ENCODE measurements at regions not wholly inside any gene's neighbourhood (a gene's known extent, or its start where the extent isn't known, plus 50 kb on each side); places are given as distances from the start of the nearest gene placed in this dataset.

GRCh38 chr5:91443761-91444467 is 60.8 kb upstream of the ARRDC3 start:
- H3K27ac Mint-ChIP-seq = no peak overlapping the region
- no peaks in the 10 kb centered on the region for H3K36me3 Mint-ChIP-seq
- ATAC-seq = no peak

GRCh38 chr5:91443023-91443422 is 59.9 kb upstream of the ARRDC3 start:
- H3K27ac Mint-ChIP-seq = no peak overlapping the region
- H3K9me3 Mint-ChIP-seq = no peaks in the 10 kb centered on the region
- H3K36me3 Mint-ChIP-seq = no peaks in the 10 kb centered on the region
- no peak overlapping the region for H3K4me3 Mint-ChIP-seq
- H3K4me1 Mint-ChIP-seq = no peaks in the 10 kb centered on the region
- no peaks in the 10 kb centered on the region for H3K27me3 Mint-ChIP-seq
- no peak for ATAC-seq

More at GRCh38 chr5:91443761-91444467, 60.8 kb upstream of the ARRDC3 start:
- Mint-ChIP-seq H3K27me3 (no peaks in the 10 kb centered on the region), H3K4me1 (no peaks in the 10 kb centered on the region), H3K4me3 (no peak overlapping the region), H3K9me3 (no peaks in the 10 kb centered on the region)

GRCh38 chr5:91441082-91441481 is 58.0 kb upstream of the ARRDC3 start:
- H3K27ac Mint-ChIP-seq = no peak overlapping the region
- no peak overlapping the region for H3K4me3 Mint-ChIP-seq
- no peaks in the 10 kb centered on the region for H3K27me3 Mint-ChIP-seq
- H3K4me1 Mint-ChIP-seq = no peaks in the 10 kb centered on the region
- no peak for ATAC-seq
- no peaks in the 10 kb centered on the region for H3K9me3 Mint-ChIP-seq
- no peaks in the 10 kb centered on the region for H3K36me3 Mint-ChIP-seq

GRCh38 chr5:91438871-91439270 is 55.8 kb upstream of the ARRDC3 start:
- H3K36me3 Mint-ChIP-seq = no peaks in the 10 kb centered on the region
- H3K4me1 Mint-ChIP-seq = no peaks in the 10 kb centered on the region
- H3K27ac Mint-ChIP-seq = no peak overlapping the region
- ATAC-seq = no peak
- no peaks in the 10 kb centered on the region for H3K27me3 Mint-ChIP-seq
- no peaks in the 10 kb centered on the region for H3K9me3 Mint-ChIP-seq
- no peak overlapping the region for H3K4me3 Mint-ChIP-seq

- H3K9me3 Mint-ChIP-seq = no peaks in the 10 kb centered on the region
- H3K4me1 Mint-ChIP-seq = no peaks in the 10 kb centered on the region
- H3K36me3 Mint-ChIP-seq = no peaks in the 10 kb centered on the region
- H3K4me3 Mint-ChIP-seq = no peak overlapping the region
- H3K27ac Mint-ChIP-seq = no peak overlapping the region
- no peaks in the 10 kb centered on the region for H3K27me3 Mint-ChIP-seq
- ATAC-seq = no peak
Measured at GRCh38 chr5:91436241-91436640, 53.1 kb upstream of the ARRDC3 start.

- no peaks in the 10 kb centered on the region for H3K9me3 Mint-ChIP-seq
- no peak overlapping the region for H3K27ac Mint-ChIP-seq
- H3K27me3 Mint-ChIP-seq = no peaks in the 10 kb centered on the region
- H3K36me3 Mint-ChIP-seq = peaks cover under 1% of the 10 kb centered on the region
- no peak overlapping the region for H3K4me3 Mint-ChIP-seq
- no peaks in the 10 kb centered on the region for H3K4me1 Mint-ChIP-seq
- no peak for ATAC-seq
Measured at GRCh38 chr5:91434348-91434747, 51.2 kb upstream of the ARRDC3 start.

- no peak overlapping the region for H3K27ac Mint-ChIP-seq
- H3K4me1 Mint-ChIP-seq = no peaks in the 10 kb centered on the region
- no peaks in the 10 kb centered on the region for H3K27me3 Mint-ChIP-seq
- no peaks in the 10 kb centered on the region for H3K9me3 Mint-ChIP-seq
- no peak for ATAC-seq
- no peak overlapping the region for H3K4me3 Mint-ChIP-seq
- H3K36me3 Mint-ChIP-seq = peaks cover 5% of the 10 kb centered on the region
Measured at GRCh38 chr5:91433861-91434260, 50.7 kb upstream of the ARRDC3 start.

All from stimulated activated memory B cell treated with anti-CD40 and anti-IgM and Interleukin-4, amounts not matched to agents 10 μg/mL and 1 μg/mL and 100 μg/mL, for 72 hours (primary cell).